PC-9 (cell line): ENCODE measurements at regions not wholly inside any gene's neighbourhood (a gene's known extent, or its start where the extent isn't known, plus 50 kb on each side); places are given as distances from the start of the nearest gene placed in this dataset.

Experiments used
- CTCF ChIP-seq: fragments of 200-600 bp; sonication (generic); conservative IDR thresholded peaks from 2 replicates; pipeline ENCODE4 v1.6.1; 2017; ENCODE audit warnings: mixed run types, antibody characterized with exemption, mild to moderate bottlenecking, moderate library complexity
- EZH2 ChIP-seq: fragments of 200-600 bp; sonication (generic); IDR thresholded peaks from 2 replicates; pipeline ENCODE4 v1.8.0; 2017; ENCODE audit warnings: antibody characterized with exemption, low read depth

GRCh38 chr20:57986666-57987065 lies 241.8 kb downstream of the ANKRD60 start:
- TF ChIP-seq CTCF = no peak
- TF ChIP-seq EZH2 = no peak
